HG03064 (cell line): ENCODE measurements at regions not wholly inside any gene's neighbourhood (a gene's known extent, or its start where the extent isn't known, plus 50 kb on each side); places are given as distances from the start of the nearest gene placed in this dataset.

ENCODE experiments used
- ATAC-seq: cut with Tn5 transposase; IDR thresholded peaks from one replicate; pipeline ENCODE4 v1.9.1; 2021; ENCODE audit warnings: low read depth; ENCODE audit not compliant: unreplicated experiment

DNA sequence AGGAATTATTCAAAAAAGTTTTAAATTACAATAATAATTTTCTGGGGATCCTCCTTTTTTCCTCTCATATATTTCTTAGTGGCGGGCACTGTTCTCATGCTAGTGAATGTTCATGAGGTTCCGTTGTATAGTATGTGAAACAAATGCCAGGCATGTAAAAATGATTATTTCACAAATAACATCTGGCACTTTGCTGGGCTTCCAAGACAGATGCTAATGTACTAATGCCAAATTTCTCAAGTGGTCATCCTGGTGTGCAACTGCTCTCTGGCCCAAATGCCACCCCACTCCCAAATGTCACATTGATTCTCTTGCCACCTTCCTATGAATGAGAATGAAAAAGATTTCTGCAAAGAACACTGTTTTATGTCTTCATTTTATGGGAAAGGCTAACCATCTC lies 564.0 kb upstream of the GCFC2 start:
- no peak for ATAC-seq

DNA sequence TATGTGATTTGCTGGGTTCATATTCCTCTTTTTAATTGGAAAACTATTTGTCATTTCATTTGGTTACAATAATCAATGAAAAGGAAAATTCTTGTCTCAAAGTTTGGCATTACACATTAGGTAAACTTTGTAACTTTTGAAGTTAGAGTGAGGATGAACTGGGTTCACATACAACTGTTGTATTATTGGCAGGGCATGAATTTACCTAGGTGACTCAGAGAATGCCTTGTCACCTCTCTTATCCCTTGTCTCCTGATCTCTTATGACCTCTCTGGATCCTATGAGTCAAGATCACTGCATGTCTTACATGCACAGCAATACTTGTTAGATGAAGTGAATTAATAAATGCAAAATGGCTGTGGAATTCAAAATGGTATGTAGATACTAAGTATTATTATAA lies 563.4 kb upstream of the GCFC2 start:
- no peak for ATAC-seq

DNA sequence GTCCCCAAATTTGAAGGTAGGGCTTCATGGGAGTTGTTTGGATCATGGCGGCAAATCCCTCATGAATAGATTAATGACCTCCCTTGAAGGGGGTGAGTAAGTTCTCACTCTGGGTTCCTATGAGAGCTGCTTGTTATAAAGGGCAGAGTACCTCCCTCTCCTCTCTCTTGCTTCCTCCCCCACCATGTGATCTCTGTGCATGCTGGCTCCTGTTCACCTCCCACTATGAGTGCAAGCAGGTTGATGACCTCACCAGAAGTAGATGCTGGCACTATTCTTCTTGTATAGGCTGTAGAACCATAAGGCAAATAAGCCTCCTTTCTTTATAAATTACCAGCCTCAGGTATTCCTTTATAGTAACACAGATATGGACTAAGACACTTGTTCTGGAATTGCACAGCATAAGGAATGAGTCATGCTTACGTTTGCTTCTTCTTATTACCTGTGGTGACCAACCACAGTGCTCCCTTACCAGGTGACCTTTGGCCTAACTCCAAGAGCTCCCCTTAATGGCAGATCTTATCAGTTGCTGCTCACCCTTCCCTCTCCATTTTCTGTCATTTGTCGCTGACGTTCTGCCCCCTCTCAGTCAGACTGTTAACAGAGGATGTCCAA lies 559.5 kb upstream of the GCFC2 start:
- no peak for ATAC-seq

DNA sequence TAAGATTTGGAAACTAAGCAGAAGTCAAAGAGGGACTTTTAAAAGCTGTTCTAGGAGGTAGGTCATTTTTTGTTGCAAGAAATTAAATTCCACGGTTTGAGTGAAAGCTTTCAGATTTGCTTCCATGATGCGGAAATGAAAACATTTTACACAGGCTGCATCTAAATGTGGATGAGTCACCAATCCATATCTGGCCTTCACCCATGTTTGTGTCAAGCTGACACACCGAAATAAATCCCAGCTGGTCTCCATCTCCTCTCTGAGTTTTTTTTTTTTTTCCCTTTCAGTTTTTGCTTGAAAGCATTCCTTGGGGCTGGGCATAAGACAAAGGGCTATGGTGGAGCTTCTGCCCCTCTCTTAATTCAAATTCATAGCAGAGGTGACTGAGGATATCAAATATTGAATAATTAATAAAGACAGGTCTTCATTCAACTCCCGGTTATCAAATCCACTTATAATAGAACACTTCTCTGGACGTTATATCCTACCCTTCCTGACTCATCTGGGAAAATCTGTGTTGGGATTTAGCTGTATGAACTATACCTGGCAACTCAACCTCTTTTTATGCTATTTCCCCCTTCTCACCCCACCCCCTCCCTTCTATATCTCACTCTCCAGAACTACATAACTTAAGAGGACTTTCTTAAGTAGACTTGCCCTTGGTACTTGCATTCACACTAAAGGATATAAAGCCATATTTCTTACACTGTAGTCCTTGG lies 558.3 kb upstream of the GCFC2 start:
- no peak for ATAC-seq

DNA sequence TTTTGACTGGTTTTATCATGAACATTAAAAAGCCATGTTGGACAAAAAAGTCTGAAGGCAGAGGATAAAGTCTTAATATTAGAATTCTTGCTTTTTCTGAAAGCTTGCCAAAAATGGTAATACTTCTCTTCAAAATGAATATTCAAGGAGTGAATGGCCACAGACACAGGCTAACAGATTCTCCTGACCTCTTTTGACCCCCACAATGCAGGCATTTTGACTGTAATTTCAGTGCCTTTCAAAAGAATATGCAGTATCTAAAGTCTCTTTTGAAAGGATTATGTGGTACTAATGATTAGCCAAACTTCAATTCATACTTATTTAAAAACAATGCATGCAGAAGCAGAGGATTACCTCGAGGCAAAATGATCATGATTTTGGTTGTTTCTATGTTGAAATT lies 557.8 kb upstream of the GCFC2 start:
- ATAC-seq = no peak

DNA sequence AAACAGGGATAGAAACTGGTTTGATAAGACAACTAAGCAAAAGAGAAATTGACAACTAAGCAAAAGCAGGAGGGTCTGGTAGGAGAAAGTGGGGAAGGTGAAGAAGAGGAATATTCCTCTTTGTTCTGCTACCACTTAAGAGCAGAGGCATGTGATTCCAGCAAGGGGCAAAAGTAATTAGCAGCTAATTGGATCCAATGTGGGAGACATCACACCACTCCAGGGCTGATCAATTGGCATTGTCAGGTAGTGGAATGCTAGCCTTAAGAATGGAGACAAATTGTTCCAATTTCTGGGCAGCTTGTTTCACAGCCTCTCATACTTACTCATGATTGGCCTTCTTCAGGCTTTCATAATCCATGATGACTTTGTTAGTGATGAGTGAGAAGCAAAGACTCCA lies 547.1 kb upstream of the GCFC2 start:
- no peak for ATAC-seq

DNA sequence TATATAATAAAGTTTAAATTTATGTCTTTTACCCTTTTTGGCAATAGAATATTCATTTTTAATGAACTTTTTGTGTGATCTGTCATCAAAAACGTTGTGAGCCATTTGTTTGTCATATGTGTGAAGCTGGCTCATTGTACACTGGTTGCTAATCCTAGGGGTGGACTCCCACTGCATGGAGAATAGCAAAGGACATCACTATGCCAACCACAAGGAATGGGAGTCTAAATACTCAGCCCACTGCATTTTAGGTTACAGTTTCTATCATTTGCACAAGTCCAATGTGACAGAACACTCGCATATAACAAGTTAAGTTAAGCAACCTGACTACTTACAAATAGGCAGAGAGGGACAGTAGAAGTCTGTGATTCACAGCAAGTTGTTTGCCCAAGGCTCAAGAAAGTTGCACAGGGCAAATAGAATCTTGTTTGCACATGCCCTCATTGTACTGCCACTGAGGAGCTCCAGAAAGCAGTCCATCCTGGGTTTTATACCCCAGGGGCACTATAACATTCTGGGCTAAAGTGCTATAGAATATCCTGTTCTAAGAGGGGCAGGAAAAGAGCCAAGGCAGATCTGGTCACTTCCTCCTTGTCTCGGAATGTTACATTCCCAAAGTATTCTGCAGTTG lies 545.9 kb upstream of the GCFC2 start:
- ATAC-seq = no peak

DNA sequence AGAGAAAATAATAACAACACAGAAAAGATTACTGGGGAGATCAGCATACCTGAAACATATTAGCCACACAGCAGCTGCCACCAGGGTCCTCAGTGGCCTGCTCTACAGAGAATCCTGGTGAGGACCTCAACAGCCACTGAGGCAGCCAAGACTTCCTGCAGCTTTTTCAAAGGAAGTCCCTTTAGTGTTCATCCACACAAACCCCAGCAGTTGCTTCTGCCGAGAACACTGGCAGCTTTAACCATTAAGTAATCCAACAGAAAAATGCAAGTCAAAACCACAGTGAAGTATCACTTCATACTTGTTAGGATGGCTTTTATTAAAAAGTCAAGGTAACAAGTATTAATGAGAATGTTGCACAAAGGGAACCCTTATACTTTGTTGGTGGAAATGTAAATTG lies 542.0 kb upstream of the GCFC2 start:
- ATAC-seq = no peak

DNA sequence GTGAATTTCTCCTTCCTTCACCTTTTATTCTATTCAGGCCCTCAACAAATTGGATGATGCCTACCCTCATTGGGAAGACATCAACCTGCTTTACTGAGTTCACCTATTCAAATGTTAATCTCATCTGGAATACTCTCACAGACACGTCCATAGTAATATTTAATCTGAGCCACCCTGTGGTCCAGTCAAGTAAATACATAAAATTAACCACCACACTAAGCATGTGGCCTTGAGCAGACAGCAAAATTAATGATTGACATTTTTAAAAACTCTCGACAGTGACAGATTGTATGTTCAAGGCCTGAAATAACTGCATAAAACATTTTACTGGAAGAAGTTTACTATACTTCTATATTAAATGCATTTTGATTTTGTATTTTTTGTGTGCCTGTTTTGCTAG lies 540.6 kb upstream of the GCFC2 start:
- no peak for ATAC-seq

DNA sequence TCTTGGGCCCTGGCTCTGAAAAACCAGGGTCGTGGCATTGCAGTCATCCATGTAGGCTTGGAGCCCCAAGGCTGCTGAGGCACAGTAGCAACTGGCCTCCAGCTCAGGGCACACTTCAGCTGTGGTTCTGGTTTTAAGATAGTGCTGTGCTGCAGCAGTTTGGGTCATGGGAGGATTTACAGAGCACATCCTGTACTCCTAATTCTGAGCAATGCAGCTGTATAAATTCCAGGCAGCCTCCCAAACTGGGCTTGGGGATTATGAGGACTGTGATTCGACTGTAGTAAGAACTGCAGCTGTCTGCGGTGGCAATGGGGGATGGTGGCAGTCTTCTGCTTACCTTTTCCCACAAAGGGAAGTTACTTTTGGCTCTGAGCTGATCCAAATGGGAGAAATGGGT lies 536.3 kb upstream of the GCFC2 start:
- ATAC-seq = no peak

DNA sequence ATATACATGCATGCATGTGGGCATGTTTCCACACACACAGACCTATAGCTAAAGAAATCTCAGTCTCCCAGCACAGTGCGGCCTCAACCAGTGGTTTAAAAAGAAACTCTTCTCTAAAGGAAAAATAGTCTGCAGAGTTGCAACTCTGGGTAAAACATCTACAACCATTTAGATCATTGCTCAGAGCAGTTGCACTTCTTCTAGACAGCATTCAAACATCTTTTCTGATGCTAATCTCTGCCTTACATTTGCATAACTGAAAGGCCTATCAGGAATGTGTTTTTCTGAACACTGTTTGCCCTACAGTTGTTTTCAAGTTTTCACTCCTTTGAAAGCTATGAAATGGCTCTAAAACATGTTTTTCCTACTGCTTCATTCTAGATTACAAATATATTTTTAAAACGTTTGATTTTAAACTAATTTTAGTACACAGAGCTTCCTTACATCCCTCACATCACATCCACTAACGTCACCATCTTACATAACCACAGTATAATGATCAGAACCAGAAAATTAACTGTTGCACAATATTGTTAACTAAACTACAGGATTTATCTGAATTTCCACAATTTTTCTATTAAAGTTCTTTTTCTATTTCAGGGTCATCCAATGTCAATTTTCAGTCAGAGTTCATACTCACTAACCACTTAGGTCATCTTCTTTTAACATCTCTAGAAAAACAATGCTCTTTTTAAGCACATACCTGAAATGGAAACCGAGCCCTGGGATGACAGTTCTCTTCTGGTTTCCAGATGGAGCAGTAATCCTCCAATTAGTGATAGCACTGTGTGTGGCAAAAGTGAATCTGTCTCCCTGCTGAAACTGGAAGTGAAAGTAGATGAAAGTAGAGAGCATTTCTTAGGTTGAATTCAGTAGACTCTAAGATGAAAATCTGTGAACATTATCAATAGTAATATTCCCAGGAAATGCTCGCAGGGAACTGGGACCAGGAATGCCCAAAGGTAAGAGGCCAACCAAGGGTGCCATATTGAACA lies 501.6 kb upstream of the GCFC2 start:
- no peak for ATAC-seq

DNA sequence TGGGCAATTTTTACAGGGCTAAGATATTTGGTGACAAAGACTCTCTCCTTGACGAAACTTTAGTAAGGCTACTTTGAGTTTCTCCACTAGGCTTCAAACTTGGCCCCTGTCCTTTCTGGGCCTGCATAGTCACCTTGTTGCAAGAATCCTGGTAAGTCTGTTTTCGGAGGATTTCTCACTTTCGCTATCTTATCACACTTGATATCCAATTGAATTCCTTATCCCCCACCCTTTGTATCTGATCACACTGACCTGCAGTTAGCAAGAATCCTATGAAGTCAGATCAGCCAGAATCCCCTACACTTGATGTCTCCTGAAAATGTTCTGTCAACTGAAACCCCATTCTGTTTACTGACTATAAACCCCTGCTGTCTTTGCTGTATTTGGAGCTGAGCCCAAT lies 499.8 kb upstream of the GCFC2 start:
- no peak for ATAC-seq

DNA sequence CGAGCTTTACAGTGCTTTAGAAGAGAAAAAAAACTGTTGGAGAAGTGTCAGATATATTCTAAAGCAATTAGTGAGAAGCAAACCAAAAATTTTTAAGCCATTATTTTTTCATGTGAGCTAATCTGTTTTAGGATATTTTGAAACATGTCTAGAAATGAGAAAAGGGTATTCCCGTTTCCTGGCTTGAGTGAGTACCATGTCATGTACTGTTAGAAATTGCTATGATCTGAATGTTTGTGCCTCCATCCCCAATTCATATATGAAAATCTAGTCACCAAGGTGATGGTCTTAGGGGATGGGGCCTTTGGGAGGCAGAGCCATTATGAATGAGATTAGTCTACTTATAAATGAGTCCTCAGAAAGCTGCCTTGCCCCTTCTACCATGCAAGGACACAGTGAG lies 493.3 kb upstream of the GCFC2 start:
- no peak for ATAC-seq

DNA sequence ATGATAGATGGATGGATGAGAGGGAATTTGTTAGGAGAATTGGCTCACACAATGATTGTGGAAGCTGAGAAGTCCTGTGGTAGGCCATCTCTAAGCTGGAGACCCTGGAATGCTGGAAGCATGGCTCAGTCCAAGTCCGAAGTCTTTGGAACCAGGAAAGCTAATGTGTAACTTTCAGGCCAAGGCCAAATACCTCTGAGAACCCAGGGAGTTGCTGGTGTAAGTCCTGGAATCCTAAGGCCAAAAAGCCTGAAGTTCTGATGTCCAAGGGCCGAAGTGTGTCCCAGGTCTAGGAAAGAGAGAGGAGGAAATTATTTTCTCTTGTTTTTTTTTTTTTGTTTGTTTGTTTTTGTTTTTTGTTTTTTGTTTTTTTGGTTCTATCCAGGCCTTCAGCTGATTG lies 492.2 kb upstream of the GCFC2 start:
- no peak for ATAC-seq

DNA sequence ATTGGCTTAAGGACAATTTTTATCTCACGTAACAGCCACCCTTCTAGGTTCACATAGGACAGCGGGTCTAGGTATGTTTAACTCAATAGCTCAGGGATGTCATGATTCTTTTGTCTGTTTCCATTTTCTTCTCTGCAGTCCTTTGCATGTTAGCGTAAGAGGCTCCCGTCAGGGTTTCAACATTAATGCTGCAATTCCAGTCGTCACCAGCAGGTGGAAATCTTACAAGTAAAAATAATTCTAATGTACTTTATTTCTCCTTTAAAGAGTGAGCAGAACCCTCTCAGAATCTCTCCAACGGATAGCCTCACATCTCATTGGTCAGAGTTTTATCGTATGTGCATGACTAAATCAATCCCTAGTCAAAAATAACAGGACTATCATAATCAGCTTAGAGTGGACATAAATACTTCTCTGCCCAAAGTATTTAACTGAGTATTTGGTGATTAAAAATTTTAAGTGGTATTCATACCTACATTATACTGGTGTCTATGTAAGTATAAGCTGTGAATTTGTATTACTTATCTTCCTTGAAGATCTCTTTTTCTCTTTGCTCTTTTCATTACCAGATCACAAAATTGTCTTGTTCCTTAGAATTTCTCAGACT lies 487.2 kb upstream of the GCFC2 start:
- no peak for ATAC-seq

DNA sequence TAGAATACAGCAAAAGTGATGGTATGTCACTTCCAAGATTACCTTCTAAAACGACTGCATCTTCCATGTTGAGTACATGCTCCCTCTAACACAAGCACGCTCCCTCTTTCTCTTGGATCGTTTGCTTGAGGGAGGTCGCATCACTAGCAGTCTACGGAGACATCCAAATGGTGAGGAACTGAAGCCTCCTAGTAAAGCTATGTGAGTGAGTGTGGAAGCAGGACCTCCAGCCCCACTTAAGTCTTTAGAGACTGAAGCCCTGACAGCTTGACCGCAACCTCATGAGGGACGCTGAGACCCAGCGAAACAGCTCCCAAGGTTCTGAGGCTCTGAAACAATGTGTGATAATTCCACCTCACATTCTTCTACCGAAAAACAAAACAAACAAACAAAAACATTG lies 486.7 kb upstream of the GCFC2 start:
- ATAC-seq = no peak

DNA sequence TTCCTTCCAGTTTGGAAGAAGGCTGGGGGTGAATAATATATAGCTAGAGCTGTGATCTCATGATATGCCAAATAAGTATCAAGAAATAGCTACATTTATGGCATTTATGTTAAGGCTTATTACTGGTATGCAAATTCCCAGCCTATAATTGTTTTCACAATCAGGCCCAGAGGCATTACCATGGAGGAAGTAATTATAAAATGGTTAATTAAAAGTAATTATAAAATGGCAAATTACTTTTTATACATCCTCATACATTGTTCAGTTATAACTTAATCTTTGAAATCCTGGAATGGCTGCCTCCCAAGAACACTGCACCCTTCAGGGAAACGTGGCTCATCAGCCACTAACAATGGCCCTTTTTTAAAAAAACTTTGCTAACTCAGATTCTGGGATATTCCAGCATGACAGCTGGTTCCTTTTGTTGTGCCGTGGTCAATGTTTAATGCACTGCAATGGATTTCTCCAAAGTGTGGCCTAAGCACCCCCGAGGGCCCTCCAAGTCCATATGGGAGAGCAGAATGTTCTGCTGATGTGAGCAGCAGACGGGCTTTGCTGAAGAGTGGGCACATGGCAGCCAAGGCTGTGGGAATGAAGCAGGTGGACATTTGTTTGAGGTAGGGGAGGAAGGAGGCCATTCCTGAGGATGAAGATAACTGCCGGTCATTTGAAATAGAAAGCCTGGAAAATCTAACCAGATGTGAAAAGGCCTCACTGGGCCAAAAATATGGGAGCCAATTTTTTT lies 483.5 kb upstream of the GCFC2 start:
- ATAC-seq = no peak

DNA sequence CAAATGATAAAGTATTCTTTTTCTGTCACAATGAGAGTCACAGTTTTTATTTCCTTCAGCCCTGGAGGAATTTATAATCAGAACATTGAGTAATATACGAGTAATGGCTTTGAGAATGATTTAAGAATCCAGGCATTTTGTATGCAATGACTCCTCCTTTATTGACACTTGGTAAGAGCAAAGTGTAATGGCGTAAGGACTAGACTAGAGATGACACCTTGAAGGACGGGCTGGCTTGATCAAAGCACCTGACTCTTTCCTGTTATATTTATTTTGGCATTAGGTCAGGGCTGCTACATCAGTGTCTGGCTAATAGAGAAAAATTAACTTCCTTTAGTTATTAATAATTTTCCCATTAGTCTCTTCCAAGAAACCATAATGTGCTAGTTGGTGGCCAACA lies 482.4 kb upstream of the GCFC2 start:
- ATAC-seq = no peak

DNA sequence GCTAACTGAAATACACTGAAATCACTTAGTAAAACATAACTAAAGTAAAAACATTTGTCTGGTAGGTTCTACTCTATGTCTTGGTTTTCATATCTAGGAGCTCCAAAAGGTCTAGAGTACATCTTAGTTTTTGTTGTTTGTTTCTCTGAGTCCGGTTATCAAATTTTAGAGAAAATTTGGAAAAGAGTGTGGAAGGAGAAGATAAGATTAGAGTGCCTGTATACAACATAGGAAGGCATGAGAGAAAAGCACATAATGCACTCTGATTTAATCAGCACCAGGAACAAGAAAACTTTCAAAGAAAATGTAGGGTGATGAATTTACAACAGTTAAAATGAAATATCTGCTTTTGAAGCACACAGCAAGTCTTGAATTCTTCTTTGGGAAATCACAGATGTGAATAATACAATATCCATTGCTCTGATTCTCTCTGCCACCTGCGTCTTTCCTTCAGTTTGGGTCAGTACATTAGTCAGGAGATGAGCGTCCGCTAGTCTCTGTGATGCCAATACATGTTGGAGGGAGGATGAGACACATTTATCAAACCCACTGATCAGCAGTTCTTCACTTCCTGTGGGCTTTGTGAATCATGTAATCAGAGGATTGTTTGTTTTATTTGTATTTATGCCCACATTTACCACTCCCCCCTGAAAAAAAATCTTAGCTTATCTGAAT lies 477.8 kb upstream of the GCFC2 start:
- ATAC-seq = no peak
